Fibroblast of pulmonary artery (primary cell): ENCODE measurements at regions not wholly inside any gene's neighbourhood (a gene's known extent, or its start where the extent isn't known, plus 50 kb on each side); places are given as distances from the start of the nearest gene placed in this dataset.

ENCODE experiments used
- DNase-seq: peaks from one replicate; pipeline ENCODE4 v3.0.0-alpha.2; 2010; ENCODE audit warnings: low read depth
- H3K4me3 ChIP-seq: replicated peaks from 2 replicates; pipeline ENCODE4 v1.5.1; 2011; ENCODE audit warnings: low read depth, mild to moderate bottlenecking, control low read depth, low read length, moderate library complexity
- CTCF ChIP-seq: IDR thresholded peaks from 2 replicates; pipeline ENCODE4 v1.5.1; 2011; ENCODE audit warnings: mild to moderate bottlenecking, control low read depth, low read length, inconsistent platforms; ENCODE audit errors: missing control alignments

GRCh38 chr15:62797171-62797570 is 245.4 kb upstream of the TPM1 start:
- TF ChIP-seq CTCF = no peak
- H3K4me3 ChIP-seq = no peak overlapping the region
- no peak for DNase-seq

DNA sequence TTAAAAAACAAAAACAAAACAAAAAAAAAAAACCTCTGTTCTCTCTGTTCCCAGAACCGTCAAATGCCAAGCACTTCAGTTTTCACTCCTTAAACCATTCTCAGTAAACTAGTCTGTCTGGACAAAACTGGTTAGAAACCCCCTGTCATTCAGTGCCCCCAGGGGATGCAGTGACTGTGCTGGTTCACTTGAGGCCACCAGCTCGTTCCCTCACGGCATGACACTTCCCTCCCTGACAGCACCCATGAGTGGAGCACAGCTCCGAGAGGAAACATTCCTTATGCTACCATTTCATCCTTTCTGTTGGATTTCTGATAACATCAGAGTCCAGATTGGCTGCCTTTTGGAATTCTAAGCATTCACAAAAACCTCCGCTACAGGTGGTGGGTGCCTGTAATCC is 244.0 kb upstream of the TPM1 start:
- H3K4me3 ChIP-seq = no peak overlapping the region
- no peak for TF ChIP-seq CTCF
- no peak for DNase-seq

GRCh38 chr15:62799037-62799436 is 243.5 kb upstream of the TPM1 start:
- H3K4me3 ChIP-seq = no peak overlapping the region
- no peak for DNase-seq
- no peak for TF ChIP-seq CTCF

- TF ChIP-seq CTCF = no peak
- DNase-seq = no peak
- H3K4me3 ChIP-seq = no peak overlapping the region
Observed at GRCh38 chr15:62799919-62800318, 242.6 kb upstream of the TPM1 start.

GRCh38 chr15:62802612-62803011 is 239.9 kb upstream of the TPM1 start:
- no peak for DNase-seq
- H3K4me3 ChIP-seq = no peak overlapping the region
- no peak for TF ChIP-seq CTCF

DNA sequence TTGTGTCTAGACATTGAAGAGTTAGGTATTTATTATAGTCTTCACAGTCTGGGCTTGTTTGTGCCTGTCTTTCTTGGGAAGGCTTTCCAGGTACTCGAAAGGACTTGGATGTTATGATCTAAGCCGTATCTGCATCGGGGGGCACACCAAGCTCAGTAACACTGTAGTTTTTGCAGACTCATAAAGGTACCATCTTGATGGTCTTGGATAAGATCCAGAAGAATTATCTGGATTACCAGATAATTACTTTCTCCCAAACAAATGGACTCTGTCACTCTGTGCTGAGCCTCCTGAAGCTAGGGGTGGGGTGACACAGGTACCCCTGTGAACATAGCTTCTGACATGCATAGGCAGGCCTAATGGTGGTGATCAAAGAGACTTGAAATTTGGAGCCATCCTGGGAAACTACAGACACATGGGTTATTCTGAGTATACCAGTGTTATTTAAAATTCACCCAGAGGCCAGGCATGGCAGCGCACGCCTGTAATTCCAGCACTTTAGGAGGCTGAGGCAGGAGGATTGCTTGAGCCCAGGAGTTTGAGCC is 238.6 kb upstream of the TPM1 start:
- no peak overlapping the region for H3K4me3 ChIP-seq

More for the DNA sequence above, 238.6 kb upstream of the TPM1 start:
- TF ChIP-seq CTCF = no peak
- DNase-seq = no peak
